GM23248 (cell line): ENCODE measurements at regions not wholly inside any gene's neighbourhood (a gene's known extent, or its start where the extent isn't known, plus 50 kb on each side); places are given as distances from the start of the nearest gene placed in this dataset.

Experiments used
- DNase-seq: peaks from one replicate; pipeline ENCODE4 v3.0.0-alpha.2; 2015
- H2AFZ ChIP-seq: fragments of 200-600 bp; sonication (generic); 2 replicates; pipeline ENCODE4 v1.6.1; 2016; ENCODE audit warnings: antibody characterized with exemption
- H3F3A ChIP-seq: fragments of 200-600 bp; sonication (generic); 2 replicates; pipeline ENCODE4 v1.6.1; 2016; ENCODE audit warnings: mild to moderate bottlenecking, antibody characterized with exemption, mixed run types; ENCODE audit not compliant: insufficient read depth
- H3K27ac ChIP-seq: fragments of 200-600 bp; sonication (generic); 2 replicates; pipeline ENCODE4 v1.5.1; 2016; ENCODE audit warnings: mild to moderate bottlenecking
- H3K27me3 ChIP-seq: fragments of 200-600 bp; sonication (generic); replicated peaks from 2 replicates; pipeline ENCODE4 v1.6.1; 2016; ENCODE audit warnings: mild to moderate bottlenecking; ENCODE audit not compliant: insufficient read depth
- H3K36me3 ChIP-seq: fragments of 200-600 bp; sonication (generic); 2 replicates; pipeline ENCODE4 v1.6.1; 2016; ENCODE audit warnings: low read depth, mild to moderate bottlenecking
- H3K4me1 ChIP-seq: fragments of 200-600 bp; sonication (generic); 2 replicates; pipeline ENCODE4 v1.6.1; 2016; ENCODE audit warnings: mild to moderate bottlenecking; ENCODE audit not compliant: insufficient read depth
- H3K4me2 ChIP-seq: fragments of 200-600 bp; sonication (generic); one replicate; pipeline ENCODE4 v1.6.1; 2016; ENCODE audit warnings: mild to moderate bottlenecking; ENCODE audit not compliant: unreplicated experiment
- H3K4me3 ChIP-seq: fragments of 200-600 bp; sonication (generic); 2 replicates; pipeline ENCODE4 v1.5.1; 2016; ENCODE audit warnings: mild to moderate bottlenecking
- H3K79me2 ChIP-seq: fragments of 200-600 bp; sonication (generic); 2 replicates; pipeline ENCODE4 v1.6.1; 2016; ENCODE audit warnings: mild to moderate bottlenecking; ENCODE audit not compliant: insufficient read depth
- H3K9ac ChIP-seq: fragments of 200-600 bp; sonication (generic); 2 replicates; pipeline ENCODE4 v1.6.1; 2016; ENCODE audit warnings: mild to moderate bottlenecking
- H3K9me2 ChIP-seq: fragments of 200-600 bp; sonication (generic); 2 replicates; pipeline ENCODE4 v1.6.1; 2016; ENCODE audit warnings: mixed run types, mild to moderate bottlenecking, moderate library complexity; ENCODE audit not compliant: insufficient read depth
- H3K9me3 ChIP-seq: fragments of 200-600 bp; sonication (generic); one replicate; pipeline ENCODE4 v1.6.1; 2017; ENCODE audit warnings: low read depth
- H4K20me1 ChIP-seq: fragments of 200-600 bp; sonication (generic); 2 replicates; pipeline ENCODE4 v1.6.0; 2016; ENCODE audit not compliant: insufficient read depth
- EZH2 ChIP-seq: fragments of 200-600 bp; sonication (generic); IDR thresholded peaks from 2 replicates; pipeline ENCODE4 v1.6.1; 2018; ENCODE audit warnings: antibody characterized with exemption, mild to moderate bottlenecking; ENCODE audit not compliant: insufficient read depth, poor library complexity, severe bottlenecking
- EZH2phosphoT487 ChIP-seq: fragments of 200-600 bp; sonication (generic); IDR thresholded peaks from 2 replicates; pipeline ENCODE4 v1.6.1; 2018; ENCODE audit warnings: antibody characterized with exemption, moderate library complexity, mild to moderate bottlenecking, low read depth; ENCODE audit not compliant: insufficient read depth
- WGBS, 2 experiments: methylation state at CpG; one replicate each; pipeline ENCODE4 v1.1.6; 2015 to 2017; ENCODE audit warnings: low lambda C conversion rate in 2 of 2, low coverage in 1 of 2; ENCODE audit errors: missing lambda C conversion rate in 2 of 2; 5-methylcytosine and 5-hydroxymethylcytosine counted together
- in situ Hi-C: fragments of 300-500 bp; cut with MboI; formaldehyde crosslinking; loops from 2 replicates; pipeline ENCODE4 v1.15.0; 2020

- Histone ChIP-seq H3K4me1 (no peaks in the 10 kb centered on the region), H3K9ac (no peak overlapping the region), H3K36me3 (no peaks in the 10 kb centered on the region), H3K4me3 (no peak overlapping the region), H3K79me2 (no peaks in the 10 kb centered on the region), H3F3A (no peaks in the 10 kb centered on the region), H3K27me3 (no peaks in the 10 kb centered on the region), H3K27ac (no peak overlapping the region), H4K20me1 (no peaks in the 10 kb centered on the region), H3K4me2 (no peak overlapping the region), H3K9me3 (no peaks in the 10 kb centered on the region), H2AFZ (no peak overlapping the region), H3K9me2 (no peaks in the 10 kb centered on the region)
- in situ Hi-C loops: no loop called here
- WGBS, 2 experiments: 34 to 38% methylated on average over 1 of the region's 1 CpG
- no peak for DNase-seq
- TF ChIP-seq EZH2: no peak
- no peak for TF ChIP-seq EZH2phosphoT487
These were observed 1035.4 kb upstream of the SEMA6D start for GRCh38 chr15:46681901-46682300.

- Histone ChIP-seq H3K36me3 (no peaks in the 10 kb centered on the region), H3K9ac (no peak overlapping the region), H3K4me1 (no peaks in the 10 kb centered on the region), H3K27me3 (no peaks in the 10 kb centered on the region), H3K27ac (no peak overlapping the region), H4K20me1 (no peaks in the 10 kb centered on the region), H3K4me3 (no peak overlapping the region), H3K9me2 (no peaks in the 10 kb centered on the region), H3F3A (no peaks in the 10 kb centered on the region), H3K4me2 (no peak overlapping the region), H3K9me3 (no peaks in the 10 kb centered on the region), H2AFZ (no peak overlapping the region), H3K79me2 (no peaks in the 10 kb centered on the region)
- DNase-seq: no peak
- WGBS, 2 experiments: 25 to 27% methylated on average over 5 of the region's 5 CpGs
- no peak for TF ChIP-seq EZH2
- TF ChIP-seq EZH2phosphoT487: no peak
- in situ Hi-C loops: no loop called here
These were observed 1034.1 kb upstream of the SEMA6D start for GRCh38 chr15:46682969-46683791.

- Histone ChIP-seq H4K20me1 (no peaks in the 10 kb centered on the region), H2AFZ (no peak overlapping the region), H3K4me1 (no peaks in the 10 kb centered on the region), H3K9me3 (no peaks in the 10 kb centered on the region), H3K27me3 (no peaks in the 10 kb centered on the region), H3K4me3 (no peak overlapping the region), H3K9ac (no peak overlapping the region), H3K4me2 (no peak overlapping the region), H3K36me3 (no peaks in the 10 kb centered on the region), H3F3A (no peaks in the 10 kb centered on the region), H3K9me2 (no peaks in the 10 kb centered on the region), H3K79me2 (no peaks in the 10 kb centered on the region), H3K27ac (no peak overlapping the region)
- in situ Hi-C loops: no loop called here
- no peak for TF ChIP-seq EZH2
- no peak for TF ChIP-seq EZH2phosphoT487
- 0 to 4% methylated on average over 1 of the region's 1 CpG for WGBS, 2 experiments
- DNase-seq: no peak
These were observed 1032.2 kb upstream of the SEMA6D start for GRCh38 chr15:46685096-46685495.

- Histone ChIP-seq H3K4me1 (no peaks in the 10 kb centered on the region), H3K36me3 (no peaks in the 10 kb centered on the region), H3K9ac (no peak overlapping the region), H3K9me3 (no peaks in the 10 kb centered on the region), H3K4me2 (no peak overlapping the region), H3K27ac (no peak overlapping the region), H4K20me1 (no peaks in the 10 kb centered on the region), H3K27me3 (no peaks in the 10 kb centered on the region), H3K4me3 (no peak overlapping the region), H2AFZ (no peak overlapping the region), H3F3A (no peaks in the 10 kb centered on the region), H3K79me2 (no peaks in the 10 kb centered on the region), H3K9me2 (no peaks in the 10 kb centered on the region)
- 61 to 75% methylated on average over 1 of the region's 1 CpG for WGBS, 2 experiments
- TF ChIP-seq EZH2: no peak
- TF ChIP-seq EZH2phosphoT487: no peak
- DNase-seq: no peak
- in situ Hi-C loops: no loop called here
These were observed 1031.6 kb upstream of the SEMA6D start for GRCh38 chr15:46685681-46686080.

GRCh38 chr15:46696281-46696680, 1021.0 kb upstream of the SEMA6D start:
- H3K4me2 ChIP-seq: no peak overlapping the region
- H2AFZ ChIP-seq: no peak overlapping the region
- H3K9me3 ChIP-seq: no peaks in the 10 kb centered on the region
- H3F3A ChIP-seq: no peaks in the 10 kb centered on the region
- no peaks in the 10 kb centered on the region for H3K27me3 ChIP-seq
- in situ Hi-C loops: no loop called here
- no peak overlapping the region for H3K9ac ChIP-seq
- no peaks in the 10 kb centered on the region for H3K79me2 ChIP-seq
- no peaks in the 10 kb centered on the region for H4K20me1 ChIP-seq
- DNase-seq: no peak
- no peaks in the 10 kb centered on the region for H3K36me3 ChIP-seq
- TF ChIP-seq EZH2phosphoT487 (no peak), EZH2 (no peak)
- H3K27ac ChIP-seq: no peak overlapping the region
- H3K4me1 ChIP-seq: no peaks in the 10 kb centered on the region
- 0 to 3% methylated on average over 1 of the region's 1 CpG for WGBS, 2 experiments
- no peaks in the 10 kb centered on the region for H3K9me2 ChIP-seq
- H3K4me3 ChIP-seq: no peak overlapping the region
